Stimulated activated CD8-positive, alpha-beta memory T cell treated with anti-CD3 and anti-CD28 coated beads, Interleukin-12 subunit alpha, Interleukin-12 subunit beta, amount 100 ng/mL, for 1 hour (primary cell): ENCODE measurements at regions not wholly inside any gene's neighbourhood (a gene's known extent, or its start where the extent isn't known, plus 50 kb on each side); places are given as distances from the start of the nearest gene placed in this dataset.
"Not testable (repeated sequence)": the region's sequence is repeated elsewhere in the genome, so short reads cannot be mapped to it uniquely, and the experiment has no call there.

ENCODE experiments used
- DNase-seq: peaks from one replicate; pipeline ENCODE4 v3.0.0-alpha.2; 2020; ENCODE audit warnings: low read depth

- DNase-seq, result no peak
Observed at GRCh38 chr18:71238974-71239624, 950.3 kb downstream of the SOCS6 start.

GRCh38 chr18:71237641-71238040, 948.8 kb downstream of the SOCS6 start:
- DNase-seq, result no peak

GRCh38 chr18:71233177-71233576, 944.3 kb downstream of the SOCS6 start:
- no peak for DNase-seq

GRCh38 chr18:71223486-71223885, 934.6 kb downstream of the SOCS6 start:
- no peak for DNase-seq

- no peak for DNase-seq
Observed at GRCh38 chr18:71221405-71221804, 932.6 kb downstream of the SOCS6 start.

- not testable (repeated sequence) for DNase-seq
Observed at GRCh38 chr18:71212739-71213138, 923.9 kb downstream of the SOCS6 start.

GRCh38 chr18:71212222-71212621, 923.4 kb downstream of the SOCS6 start:
- DNase-seq, result no peak

- DNase-seq, result no peak
Observed at GRCh38 chr18:71209944-71210343, 921.1 kb downstream of the SOCS6 start.

DNA sequence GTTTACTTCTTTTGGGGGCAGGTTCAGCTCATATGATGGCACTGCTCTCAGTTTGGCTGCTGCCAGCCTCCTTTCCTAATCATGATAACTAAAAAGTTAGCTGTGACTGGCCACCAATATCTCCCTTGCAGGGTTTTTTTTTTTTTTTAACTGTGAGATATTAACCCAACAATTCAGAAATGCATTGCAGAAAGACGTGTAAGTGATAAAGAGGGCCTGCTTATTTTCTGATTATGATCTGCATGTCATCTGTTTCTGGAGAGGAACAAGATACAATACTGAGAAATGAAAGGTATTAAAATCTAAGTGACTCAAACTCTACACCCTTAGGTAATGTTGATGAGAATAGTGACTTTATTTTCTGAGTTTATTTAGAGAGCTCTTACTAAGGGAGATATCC, 905.6 kb downstream of the SOCS6 start:
- DNase-seq, result no peak

DNA sequence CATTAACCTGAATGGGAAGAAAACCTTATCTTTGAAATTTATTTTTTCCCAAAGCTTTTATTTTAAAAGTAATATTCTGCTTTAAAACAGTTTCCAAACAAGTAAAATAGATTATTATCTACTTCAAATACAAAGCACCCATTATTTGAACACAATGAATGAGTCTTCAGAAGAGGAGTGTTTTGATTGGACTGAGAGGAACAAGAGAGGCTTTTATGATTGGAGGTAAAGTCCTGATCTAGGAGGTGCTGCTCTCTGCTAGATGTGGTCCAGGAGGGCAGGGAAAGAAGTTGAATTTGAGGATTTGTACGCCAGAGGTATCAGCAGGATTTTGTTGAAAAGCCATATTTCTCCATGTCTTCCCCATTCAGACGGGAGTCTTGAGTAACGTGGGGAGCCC, 900.7 kb downstream of the SOCS6 start:
- DNase-seq, result no peak

DNA sequence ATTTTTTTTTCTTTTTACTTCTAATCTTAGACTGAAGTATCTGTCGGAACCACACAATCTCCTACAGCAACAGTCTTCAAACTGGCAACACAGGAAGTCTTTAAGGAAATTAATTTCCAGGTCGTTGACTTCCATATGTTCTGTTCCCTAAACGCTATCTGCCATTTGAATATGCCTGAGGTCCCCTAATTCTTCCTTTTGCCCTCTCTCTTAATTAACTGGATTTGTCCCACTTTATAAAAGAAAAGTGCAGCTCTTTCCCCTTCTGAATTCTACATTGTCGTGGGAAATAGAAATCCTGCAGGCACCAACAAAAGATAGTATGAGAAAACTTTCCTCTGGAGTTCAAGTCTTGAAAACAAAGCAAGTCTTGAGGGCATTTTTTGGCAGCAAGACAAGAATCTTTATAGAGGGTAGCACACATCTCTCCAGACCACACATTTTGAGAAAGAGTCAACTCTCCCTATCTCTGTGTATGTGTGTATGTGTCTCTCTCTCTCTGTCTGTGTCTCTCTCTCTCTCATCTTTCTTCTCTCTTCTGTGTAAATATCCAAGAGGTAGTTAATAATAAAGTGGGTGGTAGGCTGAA, 879.8 kb downstream of the SOCS6 start:
- no peak for DNase-seq

DNA sequence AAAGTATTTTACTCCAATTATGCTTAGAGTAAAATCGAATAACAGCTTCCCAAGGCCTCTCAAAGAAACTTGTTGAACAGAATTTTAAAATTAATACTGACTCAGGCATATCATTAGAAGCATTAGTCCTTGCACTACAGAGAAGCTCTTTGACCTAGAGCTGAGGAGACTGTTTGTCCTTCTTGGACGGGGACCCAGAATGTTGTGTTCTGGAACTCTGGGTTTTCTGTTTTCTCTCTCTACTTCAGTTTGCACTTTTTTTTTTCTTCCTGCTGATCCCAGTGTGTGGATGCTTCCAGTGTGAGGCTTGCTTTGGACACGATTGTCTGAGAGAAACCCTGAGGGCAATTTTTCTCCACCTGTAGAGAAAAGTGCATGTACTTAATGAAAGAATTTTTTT, 847.6 kb downstream of the SOCS6 start:
- DNase-seq, result no peak

DNA sequence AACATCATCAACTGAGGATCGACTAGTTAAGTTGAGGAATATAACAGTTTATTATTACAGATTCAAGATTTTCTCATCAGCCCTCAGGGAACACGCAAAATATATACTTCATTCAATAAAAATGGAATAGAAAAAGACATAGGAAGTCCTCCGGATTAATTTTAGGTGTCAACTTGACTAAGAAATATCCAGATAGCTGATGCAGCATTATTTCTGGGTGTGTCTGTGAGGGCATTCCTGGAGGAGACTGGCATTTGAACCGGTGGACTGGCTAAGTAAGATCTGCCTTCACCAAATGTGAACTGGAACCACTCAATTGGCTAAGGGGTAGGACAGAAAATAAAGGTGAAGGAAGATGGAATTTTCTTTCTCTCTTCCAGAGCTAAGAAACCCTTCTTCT, 845.3 kb downstream of the SOCS6 start:
- DNase-seq, result no peak

GRCh38 chr18:71131918-71132317, 843.1 kb downstream of the SOCS6 start:
- DNase-seq, result no peak

DNA sequence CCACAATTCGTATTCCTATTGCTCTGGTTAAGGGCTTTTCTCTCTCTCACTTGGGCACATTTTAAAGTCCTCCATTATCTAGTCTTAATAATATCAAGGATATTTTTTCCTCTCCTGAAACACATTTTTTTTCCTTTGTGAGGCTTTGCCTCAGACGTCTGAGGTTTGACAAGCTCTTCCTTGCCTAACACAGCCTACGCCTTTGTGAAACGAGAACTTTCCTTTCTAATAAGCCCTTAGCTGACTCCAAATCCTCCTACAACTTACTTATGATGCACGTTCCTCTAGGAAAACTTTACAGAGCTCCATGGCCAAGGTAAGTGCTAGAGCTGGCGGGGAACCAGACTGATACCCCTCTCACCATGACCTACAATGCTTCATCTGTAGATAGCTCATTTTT, 841.5 kb downstream of the SOCS6 start:
- DNase-seq, result no peak

DNA sequence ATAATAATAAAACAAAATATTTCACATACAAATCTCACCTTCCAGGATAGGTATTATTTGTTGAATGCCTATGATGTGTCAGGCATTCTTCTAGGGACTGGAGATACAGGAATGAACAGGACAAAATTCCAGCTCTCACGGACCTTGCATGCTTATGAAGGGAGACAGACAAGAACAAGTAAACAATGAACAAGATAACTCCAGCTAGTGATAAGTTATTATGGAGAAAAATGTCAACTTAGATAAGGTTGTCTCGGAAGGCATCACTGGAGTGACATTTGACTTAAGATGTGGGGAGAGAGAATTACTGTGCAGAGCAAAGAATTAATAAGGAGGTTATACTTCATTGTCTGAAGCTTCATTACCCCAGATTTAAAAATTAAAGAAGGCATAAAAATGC, 836.7 kb downstream of the SOCS6 start:
- no peak for DNase-seq

DNA sequence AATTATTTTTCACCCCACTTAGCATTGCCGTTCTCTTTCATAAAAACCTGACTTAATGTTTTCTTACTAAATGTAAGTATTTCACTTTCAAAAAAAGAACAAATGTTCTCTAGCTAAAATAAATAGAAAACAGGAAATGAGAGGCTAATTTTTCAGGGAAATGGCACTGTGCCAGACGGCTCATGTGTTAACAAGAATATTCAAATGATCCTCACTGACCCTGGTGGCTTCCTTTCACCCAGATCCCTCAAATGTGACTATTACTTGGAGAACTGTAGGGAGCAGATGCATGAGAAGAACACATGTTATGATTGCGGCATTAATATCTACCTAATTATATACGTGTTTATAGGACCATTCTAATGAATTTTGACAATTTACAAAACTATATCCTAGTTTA, 827.7 kb downstream of the SOCS6 start:
- DNase-seq, result no peak

GRCh38 chr18:71115261-71115660, 826.4 kb downstream of the SOCS6 start:
- DNase-seq, result no peak

- no peak for DNase-seq
Observed at GRCh38 chr18:71114550-71115210, 825.8 kb downstream of the SOCS6 start.

DNA sequence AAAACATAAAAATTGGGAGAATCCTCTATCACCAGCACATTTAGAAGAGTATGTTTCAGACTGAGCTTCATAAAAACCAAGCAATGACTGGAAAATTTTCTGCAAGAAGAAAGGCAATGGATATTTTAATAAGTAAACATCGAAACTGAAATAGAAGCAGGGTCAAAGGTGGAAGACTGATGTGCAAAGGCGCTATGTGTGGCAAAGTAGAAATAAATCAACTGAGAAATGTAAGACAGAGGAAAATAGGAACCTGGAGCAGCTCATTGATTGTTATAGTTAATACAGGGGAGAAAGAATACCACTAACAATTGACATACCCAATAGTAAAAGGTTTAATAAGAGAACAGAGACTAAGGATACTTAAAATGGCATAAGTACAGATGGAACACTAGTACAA, 818.4 kb downstream of the SOCS6 start:
- DNase-seq, result no peak

DNA sequence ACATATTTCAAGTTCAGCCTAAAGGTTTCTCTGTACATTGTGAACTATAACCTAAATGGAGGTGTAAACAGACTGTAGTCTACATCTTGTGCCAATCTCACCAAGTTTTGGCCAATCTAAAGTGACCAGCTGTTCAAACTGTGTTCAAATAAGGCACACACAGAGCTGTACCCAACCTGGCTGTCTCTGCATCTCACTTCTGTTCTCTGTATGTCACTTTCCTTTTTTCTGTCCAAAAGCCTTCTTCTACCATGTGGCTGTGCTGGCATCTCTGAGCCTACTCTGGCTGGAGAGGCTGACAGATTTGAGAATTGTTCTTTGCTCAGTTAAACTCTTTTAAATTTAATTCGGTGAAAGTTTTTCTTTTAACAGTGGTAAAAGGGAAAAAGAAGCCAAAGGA, 817.9 kb downstream of the SOCS6 start:
- no peak for DNase-seq

DNA sequence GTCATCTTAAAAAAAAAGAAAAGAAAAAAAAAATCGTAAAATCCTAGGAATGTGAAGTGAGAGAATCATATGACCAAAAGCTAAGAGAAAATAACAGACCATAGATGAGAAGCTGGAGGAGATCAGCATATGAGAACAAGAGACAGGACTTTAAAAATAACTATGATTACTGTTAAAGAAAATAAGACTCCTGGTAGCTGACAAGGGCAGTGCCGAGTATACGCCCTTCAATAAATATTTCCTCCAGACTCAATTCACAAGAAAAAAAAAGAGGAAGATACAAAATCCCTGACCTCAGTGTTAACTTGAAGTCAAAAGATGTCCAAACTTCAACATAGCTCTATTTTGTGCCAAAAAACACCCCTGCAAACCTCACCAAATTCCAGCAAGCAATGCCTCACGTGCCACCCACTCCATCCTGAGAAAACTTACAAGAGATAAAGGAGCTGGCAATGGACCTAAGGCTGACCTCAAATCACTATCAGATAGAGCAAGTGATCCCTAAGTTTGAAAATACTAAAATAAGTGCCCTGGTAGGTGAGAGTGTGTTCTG, 817.2 kb downstream of the SOCS6 start:
- DNase-seq, result no peak

GRCh38 chr18:71105078-71105819, 816.4 kb downstream of the SOCS6 start:
- no peak for DNase-seq
